Central memory CD4-positive, alpha-beta T cell (primary cell): ENCODE measurements at regions not wholly inside any gene's neighbourhood (a gene's known extent, or its start where the extent isn't known, plus 50 kb on each side); places are given as distances from the start of the nearest gene placed in this dataset.

Experiments used
- DNase-seq: peaks from one replicate; pipeline ENCODE4 v3.0.0; 2022

- no peak for DNase-seq
Observed at GRCh38 chr10:35912615-35913569, 270.8 kb upstream of the FZD8 start.

- no peak for DNase-seq
Observed at GRCh38 chr10:35911954-35912353, 269.9 kb upstream of the FZD8 start.

GRCh38 chr10:35911233-35911632, 269.1 kb upstream of the FZD8 start:
- DNase-seq, result no peak

GRCh38 chr10:35910234-35910633, 268.1 kb upstream of the FZD8 start:
- DNase-seq, result no peak

GRCh38 chr10:35909121-35909720, 267.1 kb upstream of the FZD8 start:
- DNase-seq, result no peak

- no peak for DNase-seq
Observed at GRCh38 chr10:35908451-35908850, 266.4 kb upstream of the FZD8 start.

GRCh38 chr10:35907548-35907947, 265.5 kb upstream of the FZD8 start:
- no peak for DNase-seq

- DNase-seq, result no peak
Observed at GRCh38 chr10:35906155-35906554, 264.1 kb upstream of the FZD8 start.

- DNase-seq, result no peak
Observed at GRCh38 chr10:35903021-35903420, 260.9 kb upstream of the FZD8 start.

GRCh38 chr10:35898716-35899440, 256.8 kb upstream of the FZD8 start:
- no peak for DNase-seq

GRCh38 chr10:35896001-35896400, 253.9 kb upstream of the FZD8 start:
- DNase-seq, result no peak

GRCh38 chr10:35895331-35895730, 253.2 kb upstream of the FZD8 start:
- no peak for DNase-seq

- no peak for DNase-seq
Observed at GRCh38 chr10:35892526-35892925, 250.4 kb upstream of the FZD8 start.

GRCh38 chr10:35890676-35891495, 248.8 kb upstream of the FZD8 start:
- no peak for DNase-seq

- DNase-seq, result no peak
Observed at GRCh38 chr10:35889971-35890675, 248.0 kb upstream of the FZD8 start.

GRCh38 chr10:35889226-35889625, 247.1 kb upstream of the FZD8 start:
- no peak for DNase-seq

GRCh38 chr10:35888400-35888799, 246.3 kb upstream of the FZD8 start:
- DNase-seq, result no peak

- no peak for DNase-seq
Observed at GRCh38 chr10:35887685-35888084, 245.6 kb upstream of the FZD8 start.

- DNase-seq, result no peak
Observed at GRCh38 chr10:35885076-35885475, 243.0 kb upstream of the FZD8 start.

- DNase-seq, result no peak
Observed at GRCh38 chr10:35884657-35885071, 242.6 kb upstream of the FZD8 start.

GRCh38 chr10:35882422-35883150, 240.5 kb upstream of the FZD8 start:
- no peak for DNase-seq
